Heart left ventricle (tissue), 16 donors: ENCODE measurements at regions not wholly inside any gene's neighbourhood (a gene's known extent, or its start where the extent isn't known, plus 50 kb on each side); places are given as distances from the start of the nearest gene placed in this dataset.

ENCODE experiments used
- ATAC-seq, 4 donors: fragments of 200-7000 bp; cut with Tn5 transposase; one replicate each; pipeline ENCODE4 v1.9.1; 2020 to 2022; ENCODE audit warnings: moderate library complexity in 4 of 4, mild to moderate bottlenecking in 3 of 4, moderate number of reproducible peaks in 1 of 4
- DNase-seq, 5 donors: peaks; one replicate each; pipeline ENCODE4 v3.0.0-alpha.2; 2020
- H3K27ac ChIP-seq, 12 donors: fragments of 200-600 bp; sonication (generic) in 4 of 12; one replicate each; pipeline versions ENCODE4 v1.5.0 to v1.8.0; 2016 to 2022; ENCODE audit warnings: mild to moderate bottlenecking in 2 of 12
- H3K27me3 ChIP-seq, 9 donors: fragments of 200-600 bp; sonication (generic) in 2 of 9; one replicate each; pipeline versions ENCODE4 v1.5.1 to v1.8.0; 2016 to 2022; ENCODE audit warnings: mild to moderate bottlenecking in 3 of 9
- H3K36me3 ChIP-seq, 9 donors: fragments of 200-600 bp; sonication (generic) in 2 of 9; one replicate each; pipeline versions ENCODE4 v1.5.0 to v1.8.0; 2018 to 2022; ENCODE audit warnings: mild to moderate bottlenecking in 2 of 9
- H3K4me1 ChIP-seq, 12 donors: fragments of 200-600 bp; sonication (generic) in 4 of 12; one replicate each; pipeline versions ENCODE4 v1.5.0 to v1.8.0; 2016 to 2022; ENCODE audit warnings: mild to moderate bottlenecking in 3 of 12
- H3K4me3 ChIP-seq, 12 donors: fragments of 200-600 bp; sonication (generic) in 4 of 12; one replicate each; pipeline versions ENCODE4 v1.5.0 to v1.8.0; 2017 to 2022; ENCODE audit warnings: mild to moderate bottlenecking in 9 of 12, moderate library complexity in 4 of 12
- H3K9me3 ChIP-seq, 12 donors: fragments of 200-600 bp; sonication (generic) in 4 of 12; one replicate each; pipeline versions ENCODE4 v1.5.0 to v1.8.0; 2016 to 2022; ENCODE audit warnings: mild to moderate bottlenecking in 1 of 12
- POLR2A ChIP-seq, 2 donors: fragments of 450-650 bp; IDR thresholded peaks; one replicate each; pipeline ENCODE4 v1.6.1; 2017; ENCODE audit warnings: antibody characterized with exemption in 2 of 2, mild to moderate bottlenecking in 2 of 2, moderate library complexity in 2 of 2
- WGBS, 4 donors: extraction: QIAGEN DNeasy Blood & Tissue Kit in 2 of 4; methylation state at CpG; one replicate each; pipeline versions ENCODE4 v1.1.5 to v1.1.7; 2013 to 2018; 5-methylcytosine and 5-hydroxymethylcytosine counted together
- intact Hi-C, 10 donors: fragments of 100-400 bp; cut with DNase I; formaldehyde crosslinking; loops; one replicate each; pipeline versions ENCODE4 v1.11.1 to v1.14.2; 2022
- TF ChIP-seq, protein P1 (sequence below), 12 donors: fragments of 200-600 bp; sonication (generic) in 4 of 12; IDR thresholded peaks; one replicate each; pipeline versions ENCODE4 v1.5.0 to v1.8.0; 2018 to 2022; ENCODE audit warnings: antibody characterized with exemption in 12 of 12, mild to moderate bottlenecking in 5 of 12
- donor health status: ischemic (EF 13 %, LVEDD 7.1; RV severe dilation, severe dysfunction).
- donor health status: healthy with polysubstance abuse.
- donor health status: DM: no; HTN: yes; CAD: no.
- donor health status: DM: no; HTN: no; CAD: no.
- donor health status: ischemic (EF 25% LVEDD 6.9; RV normal size, moderate dysfunction).
- donor health status: ischemic (EF 25% LVEDD 5.7; RV mildly dilated, moderate dysfunction).
- donor health status: healthy.
- donor health status: DM: yes; HTN: yes; CAD: no.
- donor health status: ischemic (EF 35%, LVEDD 5.7; RV mildly dilated, moderate dysfunction).
- donor health status: nonischemic (EF 11% LVEDD 7.7; RV severe dilation, severe dysfunction).
- donor health status: DM: yes; HTN: yes; CAD: no.
- donor health status: PGD.
- donor health status: ischemic (EF 29% LVEDD 5.4; RV normal size, mild dysfunction).
- donor health status: nonischemic (EF 23%, LVEDD 6.1; RV moderate dilation, normal function).

DNA sequence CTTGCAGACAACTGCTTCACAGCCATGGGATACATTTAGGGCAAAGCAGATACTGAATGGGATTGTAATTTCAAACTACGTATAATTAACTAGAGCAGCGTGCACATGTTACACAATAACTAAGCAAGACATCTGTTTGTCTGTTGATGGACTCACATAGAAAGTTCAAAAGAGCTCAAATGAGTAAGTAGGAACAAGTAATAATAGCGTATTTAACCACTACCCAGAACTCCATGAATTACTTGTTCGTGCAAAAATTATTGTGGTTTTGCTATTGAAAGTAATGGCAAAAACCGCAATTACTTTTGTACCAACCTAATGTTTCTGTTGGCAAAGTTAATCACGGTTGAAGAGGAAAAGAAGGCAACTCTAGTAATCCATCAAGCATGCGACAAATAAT, 825.4 kb downstream of the PCDH18 start:
- DNase-seq = no peak
- Histone ChIP-seq H3K36me3 (no peaks in the 10 kb centered on the region), H3K4me3 (no peak overlapping the region), H3K27me3 (no peaks in the 10 kb centered on the region), H3K9me3 (no peaks in the 10 kb centered on the region), H3K4me1 (no peaks in the 10 kb centered on the region), H3K27ac (no peak overlapping the region)
- TF ChIP-seq, protein P1, sequence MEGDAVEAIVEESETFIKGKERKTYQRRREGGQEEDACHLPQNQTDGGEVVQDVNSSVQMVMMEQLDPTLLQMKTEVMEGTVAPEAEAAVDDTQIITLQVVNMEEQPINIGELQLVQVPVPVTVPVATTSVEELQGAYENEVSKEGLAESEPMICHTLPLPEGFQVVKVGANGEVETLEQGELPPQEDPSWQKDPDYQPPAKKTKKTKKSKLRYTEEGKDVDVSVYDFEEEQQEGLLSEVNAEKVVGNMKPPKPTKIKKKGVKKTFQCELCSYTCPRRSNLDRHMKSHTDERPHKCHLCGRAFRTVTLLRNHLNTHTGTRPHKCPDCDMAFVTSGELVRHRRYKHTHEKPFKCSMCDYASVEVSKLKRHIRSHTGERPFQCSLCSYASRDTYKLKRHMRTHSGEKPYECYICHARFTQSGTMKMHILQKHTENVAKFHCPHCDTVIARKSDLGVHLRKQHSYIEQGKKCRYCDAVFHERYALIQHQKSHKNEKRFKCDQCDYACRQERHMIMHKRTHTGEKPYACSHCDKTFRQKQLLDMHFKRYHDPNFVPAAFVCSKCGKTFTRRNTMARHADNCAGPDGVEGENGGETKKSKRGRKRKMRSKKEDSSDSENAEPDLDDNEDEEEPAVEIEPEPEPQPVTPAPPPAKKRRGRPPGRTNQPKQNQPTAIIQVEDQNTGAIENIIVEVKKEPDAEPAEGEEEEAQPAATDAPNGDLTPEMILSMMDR (IDR thresholded peaks at IDR 0.05) = no peak
- TF ChIP-seq POLR2A (IDR thresholded peaks at IDR 0.05) = no peak
- intact Hi-C loops = no loop called here
- no peak for ATAC-seq
- WGBS, 4 donors = 88 to 92% (median 90%) methylated on average over 7 of the region's 7 CpGs

DNA sequence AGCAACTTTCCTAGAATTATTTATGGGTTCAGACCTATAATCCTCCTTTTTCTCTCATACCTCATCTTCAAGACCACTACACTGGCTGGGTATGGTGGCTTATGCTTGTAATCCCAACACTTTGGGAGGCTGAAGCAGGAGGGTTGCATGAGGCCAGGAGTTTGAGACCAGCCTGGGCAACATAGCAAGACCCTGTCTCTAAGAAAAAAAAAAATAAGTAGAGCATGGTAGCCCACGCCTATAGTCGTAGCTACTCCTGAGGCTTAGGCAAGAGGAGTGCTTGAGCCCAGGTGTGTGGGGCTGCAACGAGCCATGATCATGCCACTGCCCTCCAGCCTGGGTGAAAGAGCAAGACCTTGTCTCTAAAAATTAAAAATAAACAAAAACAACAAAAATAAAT, 832.4 kb downstream of the PCDH18 start:
- no peaks in the 10 kb centered on the region for H3K4me1 ChIP-seq
- 78 to 86% (median 84%) methylated on average over 3 of the region's 3 CpGs for WGBS, 4 donors
- no peaks in the 10 kb centered on the region for H3K9me3 ChIP-seq
- no peak for ATAC-seq
- DNase-seq = no peak
- TF ChIP-seq, protein P1 (IDR thresholded peaks at IDR 0.05) = no peak
- TF ChIP-seq POLR2A (IDR thresholded peaks at IDR 0.05) = no peak
- H3K27me3 ChIP-seq = no peaks in the 10 kb centered on the region
- no peak overlapping the region for H3K4me3 ChIP-seq
- intact Hi-C loops = no loop called here
- H3K36me3 ChIP-seq = no peaks in the 10 kb centered on the region
- no peak overlapping the region for H3K27ac ChIP-seq

DNA sequence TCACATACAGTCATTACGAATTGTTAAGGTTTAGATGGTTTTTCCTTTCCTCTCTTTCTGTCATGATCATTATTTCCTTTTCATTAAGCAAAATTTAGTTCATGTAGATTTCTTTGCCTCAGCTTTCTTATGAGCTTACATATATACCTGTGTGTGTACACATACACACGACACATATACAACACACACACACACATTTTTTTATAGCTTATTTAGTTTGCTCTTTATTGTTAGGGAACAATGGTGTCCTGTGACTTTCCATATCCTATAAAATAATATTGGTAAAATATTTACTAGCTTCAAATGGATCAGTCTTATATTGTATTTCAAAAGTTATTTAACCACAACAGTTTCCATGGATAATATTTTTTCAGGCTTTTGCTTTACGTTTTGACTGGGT, 840.7 kb downstream of the PCDH18 start:
- ATAC-seq = no peak
- H3K4me3 ChIP-seq = no peak overlapping the region
- intact Hi-C loops = no loop called here
- no peak for DNase-seq
- WGBS, 4 donors = 70 to 78% (median 72%) methylated on average over 3 of the region's 3 CpGs
- no peaks in the 10 kb centered on the region for H3K36me3 ChIP-seq
- no peak overlapping the region for H3K27ac ChIP-seq
- TF ChIP-seq POLR2A (IDR thresholded peaks at IDR 0.05) = no peak
- TF ChIP-seq, protein P1 (IDR thresholded peaks at IDR 0.05) = no peak
- no peaks in the 10 kb centered on the region for H3K4me1 ChIP-seq
- H3K27me3 ChIP-seq = no peaks in the 10 kb centered on the region
- no peaks in the 10 kb centered on the region for H3K9me3 ChIP-seq

DNA sequence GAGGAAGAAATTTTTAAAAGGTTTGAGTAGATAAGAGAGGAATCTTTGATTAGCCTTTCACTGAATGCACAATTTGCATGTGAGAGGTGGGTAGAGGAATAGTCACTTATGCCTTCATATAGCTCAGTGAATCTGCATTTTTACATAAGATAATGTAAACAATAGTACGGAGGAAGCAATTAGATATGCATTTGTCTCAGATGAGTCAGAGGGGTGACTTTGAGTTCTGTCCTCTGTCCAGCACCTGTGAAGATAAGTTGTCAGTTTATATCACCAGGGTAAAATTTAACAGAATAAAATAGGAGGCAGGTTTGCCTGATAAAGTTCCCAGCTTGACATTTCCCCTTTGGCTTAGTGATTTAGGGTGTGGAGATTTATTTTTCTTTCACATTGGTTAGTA, 841.9 kb downstream of the PCDH18 start:
- intact Hi-C loops = no loop called here
- Histone ChIP-seq H3K36me3 (no peaks in the 10 kb centered on the region), H3K27me3 (no peaks in the 10 kb centered on the region), H3K4me3 (no peak overlapping the region), H3K4me1 (no peaks in the 10 kb centered on the region), H3K27ac (no peak overlapping the region), H3K9me3 (no peaks in the 10 kb centered on the region)
- DNase-seq = no peak
- ATAC-seq = no peak
- WGBS, 4 donors = 18 to 41% (median 32%) methylated on average over 1 of the region's 1 CpG
- no peak for TF ChIP-seq POLR2A (IDR thresholded peaks at IDR 0.05)
- TF ChIP-seq, protein P1 (IDR thresholded peaks at IDR 0.05) = no peak
